GM12864 (cell line): ENCODE measurements at regions not wholly inside any gene's neighbourhood (a gene's known extent, or its start where the extent isn't known, plus 50 kb on each side); places are given as distances from the start of the nearest gene placed in this dataset.
"Not testable (repeated sequence)": the region's sequence is repeated elsewhere in the genome, so short reads cannot be mapped to it uniquely, and the experiment has no call there.

Source experiments
- DNase-seq: peaks from one replicate; pipeline ENCODE4 v3.0.0-alpha.2; 2011; ENCODE audit warnings: low read depth
- H3K4me3 ChIP-seq: 2 replicates; pipeline ENCODE4 v1.5.1; 2011; ENCODE audit warnings: mild to moderate bottlenecking, low read depth, low read length, control low read depth
- TF ChIP-seq, protein P1 (sequence below): IDR thresholded peaks from 2 replicates; pipeline ENCODE4 v1.5.1; 2011; ENCODE audit warnings: low read depth, mild to moderate bottlenecking, moderate library complexity, low read length, control low read depth, inconsistent platforms; ENCODE audit errors: missing control alignments

DNA sequence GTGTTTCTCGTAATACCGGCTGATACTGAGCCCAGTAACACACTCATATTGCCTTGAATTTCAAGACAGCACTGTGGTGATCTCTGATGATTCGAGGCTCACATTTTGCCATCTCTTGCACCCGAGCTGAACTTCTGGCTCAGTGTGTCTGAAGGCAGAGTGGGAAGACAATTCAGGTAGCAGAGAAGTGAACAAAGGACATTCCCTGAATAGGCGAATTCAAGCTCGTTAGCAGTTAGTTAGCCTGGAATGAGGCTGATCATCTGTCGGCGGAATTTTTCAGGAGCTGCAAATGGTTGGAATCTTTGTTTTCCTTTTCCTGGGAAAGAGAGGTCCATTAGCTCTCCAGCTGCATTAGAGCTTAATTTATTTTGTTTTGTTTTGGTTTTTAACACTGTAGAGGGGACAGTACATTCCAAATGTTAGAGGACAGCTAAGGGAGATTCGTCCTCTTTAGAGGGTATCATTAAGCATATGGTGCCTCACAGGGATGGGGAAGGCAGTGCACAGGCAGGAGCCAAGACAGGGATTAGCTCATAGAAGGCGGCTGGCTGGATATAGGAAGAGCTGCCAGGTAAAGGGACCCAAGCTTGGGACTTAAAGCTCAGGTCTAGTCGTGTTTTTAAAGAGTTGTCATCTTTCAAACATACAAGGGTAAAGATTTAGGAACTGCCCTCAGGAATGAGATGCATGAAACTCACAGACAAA is 119.7 kb upstream of the DLG1 start:
- no peak overlapping the region for H3K4me3 ChIP-seq
- TF ChIP-seq, protein P1, sequence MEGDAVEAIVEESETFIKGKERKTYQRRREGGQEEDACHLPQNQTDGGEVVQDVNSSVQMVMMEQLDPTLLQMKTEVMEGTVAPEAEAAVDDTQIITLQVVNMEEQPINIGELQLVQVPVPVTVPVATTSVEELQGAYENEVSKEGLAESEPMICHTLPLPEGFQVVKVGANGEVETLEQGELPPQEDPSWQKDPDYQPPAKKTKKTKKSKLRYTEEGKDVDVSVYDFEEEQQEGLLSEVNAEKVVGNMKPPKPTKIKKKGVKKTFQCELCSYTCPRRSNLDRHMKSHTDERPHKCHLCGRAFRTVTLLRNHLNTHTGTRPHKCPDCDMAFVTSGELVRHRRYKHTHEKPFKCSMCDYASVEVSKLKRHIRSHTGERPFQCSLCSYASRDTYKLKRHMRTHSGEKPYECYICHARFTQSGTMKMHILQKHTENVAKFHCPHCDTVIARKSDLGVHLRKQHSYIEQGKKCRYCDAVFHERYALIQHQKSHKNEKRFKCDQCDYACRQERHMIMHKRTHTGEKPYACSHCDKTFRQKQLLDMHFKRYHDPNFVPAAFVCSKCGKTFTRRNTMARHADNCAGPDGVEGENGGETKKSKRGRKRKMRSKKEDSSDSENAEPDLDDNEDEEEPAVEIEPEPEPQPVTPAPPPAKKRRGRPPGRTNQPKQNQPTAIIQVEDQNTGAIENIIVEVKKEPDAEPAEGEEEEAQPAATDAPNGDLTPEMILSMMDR: no peak
- no peak for DNase-seq

DNA sequence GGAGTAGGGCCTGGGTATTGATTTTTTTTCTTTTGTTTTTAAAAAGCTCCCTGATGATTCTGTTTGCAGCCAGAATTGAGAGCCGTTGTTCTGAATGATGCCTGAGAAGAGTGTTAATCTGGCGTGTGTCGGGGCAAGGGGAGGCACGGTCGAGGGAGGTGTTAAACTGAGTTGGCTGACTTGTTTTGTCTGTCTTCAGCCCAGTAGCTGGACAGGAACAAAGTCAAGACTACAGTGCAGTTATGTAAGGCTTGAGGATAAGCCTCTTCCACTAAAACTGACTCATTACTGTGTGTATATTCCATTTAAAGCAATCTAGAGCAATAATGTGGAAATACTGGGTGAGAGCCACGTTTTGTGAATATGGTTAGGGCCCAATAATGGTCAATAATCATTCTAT is 119.0 kb upstream of the DLG1 start:
- TF ChIP-seq, protein P1: no peak
- H3K4me3 ChIP-seq: no peak overlapping the region
- DNase-seq: no peak

DNA sequence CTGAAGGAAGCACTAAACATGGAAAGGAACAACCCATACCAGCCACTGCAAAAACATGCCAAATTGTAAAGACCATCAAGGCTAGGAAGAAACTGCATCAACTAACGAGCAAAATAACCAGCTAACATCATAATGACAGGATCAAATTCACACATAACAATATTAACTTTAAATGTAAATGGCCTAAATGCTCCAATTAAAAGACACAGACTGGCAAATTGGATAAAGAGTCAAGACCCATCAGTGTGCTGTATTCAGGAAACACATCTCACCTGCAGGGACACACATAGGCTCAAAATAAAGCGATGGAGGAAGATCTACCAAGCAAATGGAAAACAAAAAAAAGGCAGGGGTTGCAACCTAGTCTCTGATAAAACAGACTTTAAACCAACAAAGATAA is 113.5 kb upstream of the DLG1 start:
- not testable (repeated sequence) for DNase-seq, H3K4me3 ChIP-seq

DNA sequence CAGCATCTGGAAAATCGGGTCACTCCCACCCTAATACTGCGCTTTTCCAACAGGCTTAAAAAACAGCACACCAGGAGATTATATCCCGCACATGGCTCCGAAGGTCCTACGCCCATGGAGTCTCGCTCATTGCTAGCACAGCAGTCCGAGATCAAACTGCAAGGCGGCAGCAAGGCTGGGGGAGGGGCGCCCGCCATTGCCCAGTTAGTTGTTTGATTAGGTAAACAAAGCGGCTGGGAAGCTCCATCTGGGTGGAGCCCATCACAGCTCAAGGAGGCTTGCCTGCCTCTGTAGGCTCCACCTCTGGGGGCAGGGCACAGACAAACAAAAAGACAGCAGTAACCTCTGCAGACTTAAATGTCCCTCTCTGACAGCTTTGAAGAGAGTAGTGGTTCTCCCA is 111.8 kb upstream of the DLG1 start:
- DNase-seq, H3K4me3 ChIP-seq: not testable (repeated sequence)

DNA sequence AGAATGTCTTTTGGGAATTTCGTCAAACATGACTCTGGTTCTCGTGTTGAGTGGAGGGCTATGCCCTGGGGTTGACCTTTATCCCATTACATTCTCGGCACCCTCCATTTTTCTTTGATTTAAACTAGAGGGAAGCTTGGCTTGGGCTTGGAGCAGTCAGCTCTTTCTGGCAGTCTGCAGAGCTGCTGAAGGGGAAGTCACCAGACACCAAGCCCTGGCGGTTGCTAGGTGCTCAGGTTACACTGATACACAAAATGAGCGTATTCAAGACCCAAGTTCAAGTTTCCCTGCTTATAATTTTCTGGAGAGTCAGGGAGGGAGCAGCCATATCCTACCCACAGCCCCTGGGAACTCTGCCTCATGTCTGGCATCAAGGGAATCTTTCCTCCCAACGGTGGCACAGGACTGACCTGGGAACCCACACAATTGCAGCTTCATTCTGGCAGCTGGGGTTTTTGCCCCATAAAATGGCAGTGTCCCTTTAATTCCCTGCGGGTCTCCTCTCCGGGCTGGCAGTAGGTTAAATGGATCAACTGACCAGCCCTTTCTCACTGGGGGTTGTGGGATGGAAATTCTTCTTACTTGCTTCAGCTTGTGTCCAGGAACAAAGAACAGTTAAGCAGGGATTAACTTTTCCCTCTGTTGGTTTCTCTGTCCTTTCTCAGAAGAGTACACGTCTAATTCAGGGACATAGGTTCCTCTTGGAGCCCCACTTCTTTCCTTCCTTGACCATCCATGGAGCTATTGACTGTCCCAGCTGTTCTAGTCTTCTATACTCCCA is 110.0 kb upstream of the DLG1 start:
- TF ChIP-seq, protein P1: no peak
- no peak for DNase-seq
- H3K4me3 ChIP-seq: no peak overlapping the region

DNA sequence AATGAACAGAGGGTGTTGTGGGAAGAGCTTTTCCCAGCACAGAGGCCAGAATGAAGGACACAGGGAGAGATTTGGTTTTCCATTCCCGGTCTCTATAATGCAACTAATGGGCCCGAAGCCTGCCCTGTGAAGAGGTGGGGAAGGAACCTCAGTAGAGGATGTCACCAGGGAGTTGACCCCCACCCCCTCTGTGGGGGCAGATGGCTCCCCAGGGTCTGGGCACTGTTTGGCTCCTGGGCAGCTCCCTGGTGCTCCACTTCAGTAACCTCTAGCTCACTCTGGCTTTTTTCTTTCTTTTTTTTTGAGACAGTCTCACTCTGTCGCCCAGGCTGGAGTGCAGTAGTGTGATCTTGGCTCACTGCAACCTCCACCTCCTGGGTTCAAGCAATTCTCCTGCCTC is 109.1 kb upstream of the DLG1 start:
- no peak for DNase-seq
- H3K4me3 ChIP-seq: no peak overlapping the region
- TF ChIP-seq, protein P1: no peak

DNA sequence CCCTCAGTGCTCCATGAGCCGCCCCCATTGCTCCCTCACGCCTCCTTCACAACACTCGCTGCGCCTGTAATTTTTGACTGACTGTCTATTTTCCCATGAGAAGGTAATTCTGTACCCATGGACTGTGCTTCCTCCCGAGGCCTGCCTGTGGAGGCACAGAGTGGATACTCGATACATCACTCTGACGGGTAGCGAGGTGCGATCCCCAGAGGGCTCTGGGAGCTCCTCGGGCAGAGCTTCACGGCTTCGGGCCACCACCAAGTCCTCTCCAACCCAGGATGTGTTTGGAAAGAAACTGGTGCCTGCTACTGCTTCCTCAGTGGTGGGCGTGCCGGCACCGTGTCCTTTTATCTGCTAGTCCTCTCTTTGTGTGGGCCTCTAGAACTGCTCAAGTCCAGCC is 108.6 kb upstream of the DLG1 start:
- no peak for DNase-seq
- TF ChIP-seq, protein P1: no peak
- H3K4me3 ChIP-seq: no peak overlapping the region

DNA sequence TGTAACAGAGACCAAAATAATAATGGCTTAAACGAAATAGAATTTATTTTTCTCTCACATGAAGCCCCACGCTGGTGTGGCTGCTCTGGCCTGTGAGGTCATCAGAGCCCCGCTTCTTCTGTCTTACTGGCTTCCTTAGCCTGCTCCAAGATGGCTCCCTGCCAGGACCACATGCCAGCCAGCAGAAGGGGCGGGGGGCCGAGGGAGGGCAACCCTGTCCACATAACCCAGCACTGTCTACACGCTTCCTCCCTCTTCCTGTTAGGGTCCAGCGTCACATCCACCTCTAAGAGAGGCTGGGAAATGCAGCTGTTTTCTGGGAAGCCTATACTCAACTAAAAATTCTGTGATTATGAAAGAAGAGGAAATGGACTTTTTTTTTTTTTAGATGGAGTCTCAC is 107.9 kb upstream of the DLG1 start:
- TF ChIP-seq, protein P1: no peak
- DNase-seq: no peak
- no peak overlapping the region for H3K4me3 ChIP-seq
